Activated naive CD8-positive, alpha-beta T cell (primary cell): ENCODE measurements at regions not wholly inside any gene's neighbourhood (a gene's known extent, or its start where the extent isn't known, plus 50 kb on each side); places are given as distances from the start of the nearest gene placed in this dataset.

Experiments used
- H3K27ac Mint-ChIP-seq: one replicate; pipeline ENCODE4 v1.8.0; 2021; ENCODE audit warnings: mixed read lengths
- H3K27me3 Mint-ChIP-seq: one replicate; pipeline ENCODE4 v1.8.0; 2021; ENCODE audit warnings: mixed read lengths
- H3K36me3 Mint-ChIP-seq: one replicate; pipeline ENCODE4 v1.8.0; 2021; ENCODE audit warnings: mixed read lengths
- H3K4me1 Mint-ChIP-seq: one replicate; pipeline ENCODE4 v1.8.0; 2021; ENCODE audit warnings: low read depth, mixed read lengths
- H3K4me3 Mint-ChIP-seq: one replicate; pipeline ENCODE4 v1.8.0; 2021; ENCODE audit warnings: mild to moderate bottlenecking, mixed read lengths
- H3K9me3 Mint-ChIP-seq: one replicate; pipeline ENCODE4 v1.8.0; 2021; ENCODE audit warnings: low read depth, mixed read lengths

GRCh38 chr15:94743668-94744067 is 512.3 kb downstream of the MCTP2 start:
- no peaks in the 10 kb centered on the region for H3K9me3 Mint-ChIP-seq
- H3K27ac Mint-ChIP-seq, result no peak overlapping the region
- no peak overlapping the region for H3K4me3 Mint-ChIP-seq
- H3K27me3 Mint-ChIP-seq, result peaks cover 5% of the 10 kb centered on the region
- no peaks in the 10 kb centered on the region for H3K36me3 Mint-ChIP-seq
- no peaks in the 10 kb centered on the region for H3K4me1 Mint-ChIP-seq

GRCh38 chr15:94744080-94744793 is 512.9 kb downstream of the MCTP2 start:
- Mint-ChIP-seq H3K27ac (no peak overlapping the region), H3K4me1 (no peaks in the 10 kb centered on the region), H3K4me3 (no peak overlapping the region), H3K36me3 (no peaks in the 10 kb centered on the region), H3K9me3 (no peaks in the 10 kb centered on the region), H3K27me3 (peaks cover 5% of the 10 kb centered on the region)

GRCh38 chr15:94745371-94745770 is 514.0 kb downstream of the MCTP2 start:
- Mint-ChIP-seq H3K27me3 (peaks cover 5% of the 10 kb centered on the region), H3K4me3 (no peak overlapping the region), H3K4me1 (no peaks in the 10 kb centered on the region), H3K36me3 (no peaks in the 10 kb centered on the region), H3K27ac (no peak overlapping the region), H3K9me3 (no peaks in the 10 kb centered on the region)

- H3K36me3 Mint-ChIP-seq, result no peaks in the 10 kb centered on the region
- no peak overlapping the region for H3K27ac Mint-ChIP-seq
- H3K4me1 Mint-ChIP-seq, result no peaks in the 10 kb centered on the region
- H3K9me3 Mint-ChIP-seq, result no peaks in the 10 kb centered on the region
- peaks cover 3% of the 10 kb centered on the region for H3K27me3 Mint-ChIP-seq
- no peak overlapping the region for H3K4me3 Mint-ChIP-seq
Observed at GRCh38 chr15:94747510-94747909, 516.1 kb downstream of the MCTP2 start.

- no peaks in the 10 kb centered on the region for H3K27me3 Mint-ChIP-seq
- H3K9me3 Mint-ChIP-seq, result no peaks in the 10 kb centered on the region
- H3K27ac Mint-ChIP-seq, result no peak overlapping the region
- no peaks in the 10 kb centered on the region for H3K36me3 Mint-ChIP-seq
- no peaks in the 10 kb centered on the region for H3K4me1 Mint-ChIP-seq
- H3K4me3 Mint-ChIP-seq, result no peak overlapping the region
Observed at GRCh38 chr15:94749811-94750617, 518.7 kb downstream of the MCTP2 start.

GRCh38 chr15:94760348-94760747 is 529.0 kb downstream of the MCTP2 start:
- Mint-ChIP-seq H3K36me3 (no peaks in the 10 kb centered on the region), H3K4me3 (no peak overlapping the region), H3K9me3 (no peaks in the 10 kb centered on the region), H3K4me1 (no peaks in the 10 kb centered on the region), H3K27ac (no peak overlapping the region), H3K27me3 (no peaks in the 10 kb centered on the region)

- Mint-ChIP-seq H3K27me3 (no peaks in the 10 kb centered on the region), H3K27ac (no peak overlapping the region), H3K9me3 (no peaks in the 10 kb centered on the region), H3K4me1 (no peaks in the 10 kb centered on the region), H3K4me3 (no peak overlapping the region), H3K36me3 (no peaks in the 10 kb centered on the region)
Observed at GRCh38 chr15:94761574-94761973, 530.2 kb downstream of the MCTP2 start.

- Mint-ChIP-seq H3K36me3 (no peaks in the 10 kb centered on the region), H3K4me1 (no peaks in the 10 kb centered on the region), H3K27me3 (no peaks in the 10 kb centered on the region), H3K9me3 (no peaks in the 10 kb centered on the region), H3K4me3 (no peak overlapping the region), H3K27ac (no peak overlapping the region)
Observed at GRCh38 chr15:94769089-94769488, 537.7 kb downstream of the MCTP2 start.

- H3K27ac Mint-ChIP-seq, result no peak overlapping the region
- no peak overlapping the region for H3K4me3 Mint-ChIP-seq
- no peaks in the 10 kb centered on the region for H3K27me3 Mint-ChIP-seq
- H3K9me3 Mint-ChIP-seq, result peaks cover 4% of the 10 kb centered on the region
- H3K4me1 Mint-ChIP-seq, result no peaks in the 10 kb centered on the region
- no peaks in the 10 kb centered on the region for H3K36me3 Mint-ChIP-seq
Observed at GRCh38 chr15:94770199-94770598, 538.8 kb downstream of the MCTP2 start.

- H3K9me3 Mint-ChIP-seq, result peaks cover 4% of the 10 kb centered on the region
- H3K4me3 Mint-ChIP-seq, result no peak overlapping the region
- peaks cover 11% of the 10 kb centered on the region for H3K27me3 Mint-ChIP-seq
- H3K36me3 Mint-ChIP-seq, result no peaks in the 10 kb centered on the region
- no peak overlapping the region for H3K27ac Mint-ChIP-seq
- no peaks in the 10 kb centered on the region for H3K4me1 Mint-ChIP-seq
Observed at GRCh38 chr15:94777037-94777436, 545.7 kb downstream of the MCTP2 start.

- no peak overlapping the region for H3K27ac Mint-ChIP-seq
- peaks cover 4% of the 10 kb centered on the region for H3K9me3 Mint-ChIP-seq
- peaks cover 11% of the 10 kb centered on the region for H3K27me3 Mint-ChIP-seq
- no peak overlapping the region for H3K4me3 Mint-ChIP-seq
- H3K36me3 Mint-ChIP-seq, result no peaks in the 10 kb centered on the region
- no peaks in the 10 kb centered on the region for H3K4me1 Mint-ChIP-seq
Observed at GRCh38 chr15:94778840-94779239, 547.5 kb downstream of the MCTP2 start.

GRCh38 chr15:94780166-94780565 is 548.8 kb downstream of the MCTP2 start:
- H3K4me1 Mint-ChIP-seq, result no peaks in the 10 kb centered on the region
- no peak overlapping the region for H3K27ac Mint-ChIP-seq
- H3K36me3 Mint-ChIP-seq, result no peaks in the 10 kb centered on the region
- H3K27me3 Mint-ChIP-seq, result peaks cover 12% of the 10 kb centered on the region
- H3K9me3 Mint-ChIP-seq, result no peaks in the 10 kb centered on the region
- H3K4me3 Mint-ChIP-seq, result no peak overlapping the region

GRCh38 chr15:94785091-94785490 is 553.7 kb downstream of the MCTP2 start:
- Mint-ChIP-seq H3K9me3 (no peaks in the 10 kb centered on the region), H3K4me1 (no peaks in the 10 kb centered on the region), H3K27ac (no peak overlapping the region), H3K4me3 (no peak overlapping the region), H3K36me3 (no peaks in the 10 kb centered on the region), H3K27me3 (peaks cover 4% of the 10 kb centered on the region)

GRCh38 chr15:94791008-94791407 is 559.6 kb downstream of the MCTP2 start:
- Mint-ChIP-seq H3K36me3 (no peaks in the 10 kb centered on the region), H3K27me3 (peaks cover 3% of the 10 kb centered on the region), H3K4me1 (no peaks in the 10 kb centered on the region), H3K4me3 (no peak overlapping the region), H3K27ac (no peak overlapping the region), H3K9me3 (no peaks in the 10 kb centered on the region)

- no peak overlapping the region for H3K27ac Mint-ChIP-seq
- H3K36me3 Mint-ChIP-seq, result no peaks in the 10 kb centered on the region
- no peak overlapping the region for H3K4me3 Mint-ChIP-seq
- H3K4me1 Mint-ChIP-seq, result no peaks in the 10 kb centered on the region
- no peaks in the 10 kb centered on the region for H3K9me3 Mint-ChIP-seq
- H3K27me3 Mint-ChIP-seq, result peaks cover 3% of the 10 kb centered on the region
Observed at GRCh38 chr15:94791510-94791909, 560.1 kb downstream of the MCTP2 start.
